Endothelial cell of umbilical vein (primary cell): ENCODE measurements at regions not wholly inside any gene's neighbourhood (a gene's known extent, or its start where the extent isn't known, plus 50 kb on each side); places are given as distances from the start of the nearest gene placed in this dataset.

ENCODE experiments used
- BruUV-seq: library from RNA; stranded (reverse); fragments of 400-500 nt; replicated peaks from 2 replicates; lab custom pipeline; 2021; lab: Mats Ljungman, UMichigan
- CTCF ChIA-PET: fragments of 300-600, 350-600 bp; sonication (Branson Sonifier 250); formaldehyde crosslinking; loops from one replicate; lab custom pipeline; 2021; ENCODE audit warnings: antibody characterized with exemption, inconsistent platforms; lab: Charles Lee
- POLR2A ChIA-PET: fragments of 300-600, 350-600 bp; sonication (Branson Sonifier 250); formaldehyde crosslinking; loops from one replicate; lab custom pipeline; 2021; ENCODE audit warnings: antibody characterized with exemption, inconsistent platforms; lab: Charles Lee
- DNase-seq: peaks from one replicate; pipeline ENCODE4 v3.0.0-alpha.2; 2011; ENCODE audit warnings: low read depth, low spot score
- FAIRE-seq: peaks from 2 replicates; lab custom pipeline; 2011; peaks lifted over from hg19 to GRCh38; lab: Jason Lieb, UNC
- H2AFZ ChIP-seq: 2 replicates; pipeline ENCODE4 v1.6.0; 2012; ENCODE audit warnings: low read depth, low read length, control low read depth, inconsistent platforms
- H3K27ac ChIP-seq: 2 replicates; pipeline ENCODE4 v1.5.1; 2011; ENCODE audit warnings: low read depth, mild to moderate bottlenecking, control low read depth, low read length, moderate library complexity; ENCODE audit not compliant: insufficient read depth
- H3K27me3 ChIP-seq, 2 experiments: 2 replicates each; pipeline versions ENCODE4 v1.6.0 to v1.6.1; 2011; ENCODE audit warnings: low read length in 2 of 2, mixed read lengths in 1 of 2; ENCODE audit not compliant: control insufficient read depth in 2 of 2, insufficient read depth in 2 of 2
- H3K36me3 ChIP-seq, 2 experiments: 2 replicates in 1 of 2; 3 replicates in 1 of 2; pipeline ENCODE4 v1.5.1; 2011; ENCODE audit warnings: low read length in 2 of 2, mild to moderate bottlenecking in 1 of 2, moderate library complexity in 1 of 2; ENCODE audit not compliant: control insufficient read depth in 2 of 2, insufficient read depth in 2 of 2; ENCODE audit errors: extremely low read depth in 1 of 2
- H3K4me1 ChIP-seq: 3 replicates; pipeline ENCODE4 v1.5.1; 2011; ENCODE audit warnings: mild to moderate bottlenecking, low read length; ENCODE audit not compliant: control insufficient read depth, insufficient read depth; ENCODE audit errors: extremely low read depth
- H3K4me2 ChIP-seq: 2 replicates; pipeline ENCODE4 v1.6.1; 2011; ENCODE audit warnings: low read length, control low read depth, mixed read lengths; ENCODE audit not compliant: insufficient read depth
- H3K4me3 ChIP-seq, 3 experiments: fragments of 200-600 bp in 1 of 3; sonication (generic), shearing (Covaris generic) in 1 of 3; replicated peaks in 1 of 3; 2 replicates each; pipeline ENCODE4 v1.5.1; 2011 to 2016; ENCODE audit warnings: control low read depth in 3 of 3, low read length in 3 of 3, mild to moderate bottlenecking in 2 of 3, inconsistent platforms in 1 of 3, low read depth in 1 of 3, moderate library complexity in 1 of 3; ENCODE audit not compliant: insufficient read depth in 1 of 3
- H3K79me2 ChIP-seq: 2 replicates; pipeline ENCODE4 v1.6.0; 2012; ENCODE audit warnings: low read length, inconsistent platforms; ENCODE audit not compliant: control insufficient read depth, insufficient read depth
- H3K9ac ChIP-seq: replicated peaks from 2 replicates; pipeline ENCODE3; 2011; ENCODE audit warnings: low read length, control low read depth; ENCODE audit not compliant: insufficient read depth; ENCODE audit errors: extremely low read depth
- H3K9me1 ChIP-seq: replicated peaks from 3 replicates; pipeline ENCODE4 v1.6.0; 2011; ENCODE audit warnings: mild to moderate bottlenecking, low read length; ENCODE audit not compliant: control insufficient read depth, insufficient read depth; ENCODE audit errors: extremely low read depth
- H3K9me3 ChIP-seq: replicated peaks from 2 replicates; pipeline ENCODE4 v1.5.1; 2012; ENCODE audit warnings: low read length, inconsistent platforms; ENCODE audit not compliant: control insufficient read depth, insufficient read depth
- H4K20me1 ChIP-seq: replicated peaks from 2 replicates; pipeline ENCODE3; 2011; ENCODE audit warnings: mild to moderate bottlenecking, low read length; ENCODE audit not compliant: control insufficient read depth, insufficient read depth; ENCODE audit errors: extremely low read depth
- EZH2 ChIP-seq: IDR thresholded peaks from 2 replicates; pipeline ENCODE4 v1.6.1; 2012; ENCODE audit warnings: borderline replicate concordance, low read depth, mild to moderate bottlenecking, moderate library complexity, low read length, inconsistent platforms; ENCODE audit not compliant: severe bottlenecking
- FOS ChIP-seq: IDR thresholded peaks from 2 replicates; pipeline ENCODE4 v1.6.1; 2011; ENCODE audit warnings: mild to moderate bottlenecking, low read length, moderate library complexity, borderline replicate concordance; ENCODE audit not compliant: insufficient read depth
- GATA2 ChIP-seq: IDR thresholded peaks from 2 replicates; pipeline ENCODE4 v1.7.0; 2011; ENCODE audit warnings: low read depth, mild to moderate bottlenecking, moderate library complexity, mixed read lengths, low read length; ENCODE audit not compliant: insufficient read length, insufficient read depth
- JUN ChIP-seq: IDR thresholded peaks from 2 replicates; pipeline ENCODE4 v1.6.1; 2011; ENCODE audit warnings: borderline replicate concordance, low read depth; ENCODE audit not compliant: insufficient read length, insufficient read depth
- MAX ChIP-seq: IDR thresholded peaks from 2 replicates; pipeline ENCODE4 v1.6.1; 2011; ENCODE audit not compliant: insufficient read depth, insufficient read length
- POLR2A ChIP-seq: IDR thresholded peaks from 2 replicates; pipeline ENCODE4 v1.6.1; 2012; ENCODE audit warnings: low read depth, mild to moderate bottlenecking, control low read depth, low read length
- POLR2AphosphoS5 ChIP-seq: IDR thresholded peaks from 2 replicates; pipeline ENCODE4 v1.6.1; 2012; ENCODE audit warnings: low read depth, mild to moderate bottlenecking, control low read depth, low read length, moderate library complexity; ENCODE audit not compliant: insufficient read depth
- dilution Hi-C: fragments of 300-500 bp; cut with MboI; formaldehyde crosslinking; loops from one replicate; pipeline ENCODE4 v1.15.0; 2019; ENCODE audit warnings: low sequenced_read_pairs; ENCODE audit not compliant: extremely low pct_ligation_motif_present
- intact Hi-C: fragments of 100-400 bp; cut with micrococcal nuclease; formaldehyde crosslinking; loops from one replicate; pipeline ENCODE4 v1.10.0; 2022
- TF ChIP-seq, protein P1 (sequence below), 2 donors: IDR thresholded peaks; 1 replicate in 1 of 2; 2 replicates in 1 of 2; pipeline ENCODE4 v1.5.1; 2011; ENCODE audit warnings: low read length in 2 of 2, mild to moderate bottlenecking in 2 of 2, moderate library complexity in 2 of 2, control low read depth in 1 of 2, inconsistent platforms in 1 of 2, low read depth in 1 of 2; ENCODE audit not compliant: insufficient read depth in 1 of 2; ENCODE audit errors: extremely low read depth in 1 of 2

- FAIRE-seq: no peak
- BruUV-seq: no TSS peak
- no peak overlapping the region for H3K4me3 ChIP-seq
Measured at GRCh38 chr4:167713756-167714155, 378.6 kb upstream of the ANXA10 start.

GRCh38 chr4:167715176-167715575 is 377.2 kb upstream of the ANXA10 start:
- H3K4me2 ChIP-seq: no peak overlapping the region
- POLR2A ChIA-PET: no interaction called here
- no peaks in the 10 kb centered on the region for H4K20me1 ChIP-seq
- FAIRE-seq: no peak
- no peak overlapping the region for H3K27ac ChIP-seq
- dilution Hi-C loops (no loop called here), intact Hi-C loops (no loop called here)
- CTCF ChIA-PET: no interaction called here
- H3K9me1 ChIP-seq: no peaks in the 10 kb centered on the region
- no peak overlapping the region for H3K4me3 ChIP-seq
- H3K36me3 ChIP-seq: no peaks in the 10 kb centered on the region
- H3K79me2 ChIP-seq: no peaks in the 10 kb centered on the region
- TF ChIP-seq EZH2 (no peak), POLR2A (no peak), JUN (no peak), POLR2AphosphoS5 (no peak), GATA2 (no peak), MAX (no peak), FOS (peak; percentile 21)
- TF ChIP-seq, protein P1, sequence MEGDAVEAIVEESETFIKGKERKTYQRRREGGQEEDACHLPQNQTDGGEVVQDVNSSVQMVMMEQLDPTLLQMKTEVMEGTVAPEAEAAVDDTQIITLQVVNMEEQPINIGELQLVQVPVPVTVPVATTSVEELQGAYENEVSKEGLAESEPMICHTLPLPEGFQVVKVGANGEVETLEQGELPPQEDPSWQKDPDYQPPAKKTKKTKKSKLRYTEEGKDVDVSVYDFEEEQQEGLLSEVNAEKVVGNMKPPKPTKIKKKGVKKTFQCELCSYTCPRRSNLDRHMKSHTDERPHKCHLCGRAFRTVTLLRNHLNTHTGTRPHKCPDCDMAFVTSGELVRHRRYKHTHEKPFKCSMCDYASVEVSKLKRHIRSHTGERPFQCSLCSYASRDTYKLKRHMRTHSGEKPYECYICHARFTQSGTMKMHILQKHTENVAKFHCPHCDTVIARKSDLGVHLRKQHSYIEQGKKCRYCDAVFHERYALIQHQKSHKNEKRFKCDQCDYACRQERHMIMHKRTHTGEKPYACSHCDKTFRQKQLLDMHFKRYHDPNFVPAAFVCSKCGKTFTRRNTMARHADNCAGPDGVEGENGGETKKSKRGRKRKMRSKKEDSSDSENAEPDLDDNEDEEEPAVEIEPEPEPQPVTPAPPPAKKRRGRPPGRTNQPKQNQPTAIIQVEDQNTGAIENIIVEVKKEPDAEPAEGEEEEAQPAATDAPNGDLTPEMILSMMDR (IDR thresholded peaks at IDR 0.05; ENCODE audit: extremely low read depth in 1 of 2, insufficient read depth in 1 of 2, low read depth in 1 of 2, low read length in 2 of 2): no peak
- H2AFZ ChIP-seq: no peak overlapping the region
- H3K27me3 ChIP-seq: no peaks in the 10 kb centered on the region
- no peak for DNase-seq
- H3K9ac ChIP-seq: no peak overlapping the region
- no peaks in the 10 kb centered on the region for H3K4me1 ChIP-seq
- BruUV-seq: no TSS peak
- no peaks in the 10 kb centered on the region for H3K9me3 ChIP-seq

More at GRCh38 chr4:167713756-167714155, 378.6 kb upstream of the ANXA10 start:
- DNase-seq: no peak
- Histone ChIP-seq H3K9me1 (no peaks in the 10 kb centered on the region), H3K79me2 (no peaks in the 10 kb centered on the region), H3K4me1 (no peaks in the 10 kb centered on the region), H3K36me3 (no peaks in the 10 kb centered on the region), H4K20me1 (no peaks in the 10 kb centered on the region), H3K4me2 (no peak overlapping the region), H3K9me3 (no peaks in the 10 kb centered on the region), H2AFZ (no peak overlapping the region), H3K9ac (no peak overlapping the region), H3K27me3 (no peaks in the 10 kb centered on the region), H3K27ac (no peak overlapping the region)
- ChIA-PET POLR2A (no interaction called here), CTCF (no interaction called here)
- peak; percentile 8 for TF ChIP-seq FOS
- no peak for TF ChIP-seq POLR2AphosphoS5
- intact Hi-C loops: no loop called here
- dilution Hi-C loops: no loop called here
